Activated effector memory CD4-positive, alpha-beta T cell treated with Interleukin-2 at 50 U/mL for 16 hours (primary cell): ENCODE measurements at regions not wholly inside any gene's neighbourhood (a gene's known extent, or its start where the extent isn't known, plus 50 kb on each side); places are given as distances from the start of the nearest gene placed in this dataset.

Experiments used
- DNase-seq: peaks from one replicate; pipeline ENCODE4 v3.0.0-alpha.2; 2020

GRCh38 chr10:129369566-129369965 lies 97.5 kb upstream of the MGMT start:
- no peak for DNase-seq

- no peak for DNase-seq
These were observed 95.5 kb upstream of the MGMT start for GRCh38 chr10:129371541-129371940.

- no peak for DNase-seq
These were observed 94.9 kb upstream of the MGMT start for GRCh38 chr10:129372172-129372571.

GRCh38 chr10:129373231-129373630 lies 93.8 kb upstream of the MGMT start:
- DNase-seq = no peak

GRCh38 chr10:129373718-129374117 lies 93.3 kb upstream of the MGMT start:
- no peak for DNase-seq

- no peak for DNase-seq
These were observed 91.9 kb upstream of the MGMT start for GRCh38 chr10:129375171-129375570.

- no peak for DNase-seq
These were observed 91.1 kb upstream of the MGMT start for GRCh38 chr10:129375912-129376311.

- DNase-seq = no peak
These were observed 86.8 kb upstream of the MGMT start for GRCh38 chr10:129380279-129380678.

GRCh38 chr10:129381741-129382140 lies 85.3 kb upstream of the MGMT start:
- DNase-seq = no peak

- DNase-seq = no peak
These were observed 84.6 kb upstream of the MGMT start for GRCh38 chr10:129382401-129382800.

- DNase-seq = no peak
These were observed 83.4 kb upstream of the MGMT start for GRCh38 chr10:129383651-129384050.

- DNase-seq = no peak
These were observed 81.4 kb upstream of the MGMT start for GRCh38 chr10:129385600-129385999.

- no peak for DNase-seq
These were observed 80.4 kb upstream of the MGMT start for GRCh38 chr10:129386415-129387257.

GRCh38 chr10:129387258-129387525 lies 79.8 kb upstream of the MGMT start:
- no peak for DNase-seq

GRCh38 chr10:129388435-129388834 lies 78.6 kb upstream of the MGMT start:
- DNase-seq = no peak

- no peak for DNase-seq
These were observed 77.8 kb upstream of the MGMT start for GRCh38 chr10:129389194-129389593.

- DNase-seq = no peak
These were observed 76.9 kb upstream of the MGMT start for GRCh38 chr10:129390147-129390546.

- DNase-seq = no peak
These were observed 76.3 kb upstream of the MGMT start for GRCh38 chr10:129390726-129391125.

- DNase-seq = no peak
These were observed 75.6 kb upstream of the MGMT start for GRCh38 chr10:129391464-129391863.

GRCh38 chr10:129392855-129393254 lies 74.2 kb upstream of the MGMT start:
- DNase-seq = no peak

- no peak for DNase-seq
These were observed 73.2 kb upstream of the MGMT start for GRCh38 chr10:129393812-129394211.

GRCh38 chr10:129394518-129395328 lies 72.3 kb upstream of the MGMT start:
- no peak for DNase-seq

GRCh38 chr10:129396021-129396722 lies 70.9 kb upstream of the MGMT start:
- DNase-seq = no peak
